H9 (cell line): ENCODE measurements at regions not wholly inside any gene's neighbourhood (a gene's known extent, or its start where the extent isn't known, plus 50 kb on each side); places are given as distances from the start of the nearest gene placed in this dataset.

Experiments used
- DNase-seq: peaks from one replicate; pipeline ENCODE4 v3.0.0-alpha.2; 2017
- H2AFZ ChIP-seq: one replicate; pipeline ENCODE4 v1.6.1; 2013; ENCODE audit warnings: mild to moderate bottlenecking, low read length, control low read depth, moderate library complexity
- H2AK5ac ChIP-seq: 2 replicates; pipeline ENCODE4 v1.6.1; 2013; ENCODE audit warnings: low read length, control low read depth, mixed read lengths; ENCODE audit not compliant: insufficient read length
- H2BK120ac ChIP-seq: one replicate; pipeline ENCODE4 v1.6.1; 2013; ENCODE audit warnings: low read depth, mild to moderate bottlenecking, low read length, control low read depth, inconsistent platforms; ENCODE audit not compliant: poor library complexity, severe bottlenecking
- H2BK12ac ChIP-seq: 2 replicates; pipeline ENCODE4 v1.6.1; 2013; ENCODE audit warnings: low read length, control low read depth, mixed read lengths, low read depth; ENCODE audit not compliant: insufficient read length
- H2BK15ac ChIP-seq: 2 replicates; pipeline ENCODE4 v1.6.1; 2013; ENCODE audit warnings: low read depth, low read length, control low read depth
- H2BK20ac ChIP-seq: one replicate; pipeline ENCODE4 v1.6.1; 2013; ENCODE audit warnings: low read depth, mild to moderate bottlenecking, low read length, control low read depth, inconsistent platforms; ENCODE audit not compliant: poor library complexity, severe bottlenecking
- H2BK5ac ChIP-seq: 2 replicates; pipeline ENCODE4 v1.6.1; 2013; ENCODE audit warnings: low read length, control low read depth, mixed read lengths; ENCODE audit not compliant: insufficient read length
- H3K14ac ChIP-seq: 2 replicates; pipeline ENCODE4 v1.6.1; 2013; ENCODE audit warnings: low read length, control low read depth; ENCODE audit not compliant: insufficient read depth
- H3K18ac ChIP-seq: 2 replicates; pipeline ENCODE4 v1.6.1; 2013; ENCODE audit warnings: low read depth, mild to moderate bottlenecking, mixed read lengths, low read length, control low read depth; ENCODE audit not compliant: insufficient read length
- H3K23ac ChIP-seq: 2 replicates; pipeline ENCODE4 v1.6.1; 2013; ENCODE audit warnings: low read length, control low read depth, mixed read lengths, low read depth; ENCODE audit not compliant: insufficient read length
- H3K23me2 ChIP-seq: 2 replicates; pipeline ENCODE4 v1.6.1; 2013; ENCODE audit warnings: low read depth, mild to moderate bottlenecking, mixed read lengths, low read length, control low read depth; ENCODE audit not compliant: insufficient read length, poor library complexity, severe bottlenecking
- H3K27ac ChIP-seq: 2 replicates; pipeline ENCODE4 v1.5.1; 2013; ENCODE audit warnings: low read length, control low read depth, mixed read lengths, low read depth; ENCODE audit not compliant: insufficient read length
- H3K27me3 ChIP-seq: 2 replicates; pipeline ENCODE4 v1.6.1; 2013; ENCODE audit warnings: low read length, control low read depth, inconsistent platforms; ENCODE audit not compliant: insufficient read depth
- H3K4ac ChIP-seq: 2 replicates; pipeline ENCODE4 v1.6.1; 2013; ENCODE audit warnings: low read depth, mild to moderate bottlenecking, control low read depth, inconsistent platforms, low read length, moderate library complexity
- H3K4me1 ChIP-seq: 2 replicates; pipeline ENCODE4 v1.6.1; 2013; ENCODE audit warnings: low read length, control low read depth, inconsistent platforms; ENCODE audit not compliant: insufficient read depth
- H3K4me2 ChIP-seq: 2 replicates; pipeline ENCODE4 v1.6.1; 2013; ENCODE audit warnings: low read length, control low read depth, mixed read lengths; ENCODE audit not compliant: insufficient read length, insufficient read depth
- H3K56ac ChIP-seq: 2 replicates; pipeline ENCODE4 v1.6.1; 2013; ENCODE audit warnings: low read depth, mild to moderate bottlenecking, mixed read lengths, low read length, control low read depth; ENCODE audit not compliant: insufficient read length
- H3K79me1 ChIP-seq: 2 replicates; pipeline ENCODE4 v1.6.1; 2013; ENCODE audit warnings: low read depth, mild to moderate bottlenecking, moderate library complexity, low read length, control low read depth, inconsistent platforms; ENCODE audit not compliant: insufficient read depth, poor library complexity, severe bottlenecking
- H3K79me2 ChIP-seq: 2 replicates; pipeline ENCODE4 v1.6.1; 2013; ENCODE audit warnings: low read length, control low read depth, inconsistent platforms; ENCODE audit not compliant: insufficient read depth
- H3K9ac ChIP-seq: 2 replicates; pipeline ENCODE4 v1.6.1; 2013; ENCODE audit warnings: low read length, control low read depth, mixed read lengths; ENCODE audit not compliant: insufficient read length; ENCODE audit errors: extremely low read depth
- H3K9me3 ChIP-seq: one replicate; pipeline ENCODE4 v1.6.1; 2013; ENCODE audit warnings: low read depth, low read length, inconsistent platforms; ENCODE audit not compliant: control insufficient read depth
- H3T11ph ChIP-seq: one replicate; pipeline ENCODE4 v1.6.1; 2013; ENCODE audit warnings: mild to moderate bottlenecking, low read length, control low read depth, inconsistent platforms
- H4K20me1 ChIP-seq: one replicate; pipeline ENCODE4 v1.6.1; 2013; ENCODE audit not compliant: control insufficient read depth, insufficient read length, insufficient read depth
- H4K5ac ChIP-seq: 2 replicates; pipeline ENCODE4 v1.6.1; 2013; ENCODE audit warnings: low read depth, mild to moderate bottlenecking, mixed read lengths, low read length, control low read depth; ENCODE audit not compliant: insufficient read length
- H4K8ac ChIP-seq: replicated peaks from 2 replicates; pipeline ENCODE4 v1.6.1; 2013; ENCODE audit warnings: low read length, control low read depth, mixed read lengths, low read depth; ENCODE audit not compliant: insufficient read length
- H4K91ac ChIP-seq: 2 replicates; pipeline ENCODE4 v1.6.1; 2013; ENCODE audit warnings: low read depth, mild to moderate bottlenecking, moderate library complexity, mixed read lengths, low read length, control low read depth; ENCODE audit not compliant: insufficient read length
- H3K27ac Mint-ChIP-seq, 3 experiments: 2 replicates in 2 of 3; 3 replicates in 1 of 3; pipeline ENCODE4 v1.8.0; 2020 to 2021; ENCODE audit warnings: mixed read lengths in 3 of 3, mild to moderate bottlenecking in 1 of 3, moderate library complexity in 1 of 3
- H3K27me3 Mint-ChIP-seq: 2 replicates; pipeline ENCODE4 v1.8.0; 2021; ENCODE audit warnings: low read depth, mild to moderate bottlenecking, moderate library complexity, mixed read lengths
- H3K36me3 Mint-ChIP-seq, 3 experiments: 2 replicates in 2 of 3; 3 replicates in 1 of 3; pipeline ENCODE4 v1.8.0; 2020 to 2021; ENCODE audit warnings: low read depth in 3 of 3, mixed read lengths in 3 of 3; ENCODE audit not compliant: insufficient read depth in 1 of 3
- H3K4me1 Mint-ChIP-seq, 2 experiments: 2 replicates each; pipeline ENCODE4 v1.8.0; 2020; ENCODE audit warnings: mixed read lengths in 2 of 2
- H3K4me3 Mint-ChIP-seq, 2 experiments: 2 replicates in 1 of 2; 3 replicates in 1 of 2; pipeline ENCODE4 v1.8.0; 2020 to 2021; ENCODE audit warnings: mild to moderate bottlenecking in 2 of 2, mixed read lengths in 2 of 2, moderate library complexity in 1 of 2
- H3K9me3 Mint-ChIP-seq, 2 experiments: 2 replicates in 1 of 2; 3 replicates in 1 of 2; pipeline ENCODE4 v1.8.0; 2020; ENCODE audit warnings: mild to moderate bottlenecking in 2 of 2, mixed read lengths in 2 of 2, moderate library complexity in 1 of 2
- WGBS: extraction: QIAGEN DNeasy Blood & Tissue Kit; methylation state at CpG from one replicate; pipeline ENCODE4 v1.1.7; 2013; ENCODE audit warnings: missing lambda C conversion rate, low lambda C conversion rate, mixed read lengths; ENCODE audit not compliant: insufficient read length; ENCODE audit errors: extremely low coverage; 5-methylcytosine and 5-hydroxymethylcytosine counted together
- TF ChIP-seq, protein P1 (sequence below): fragments of 200-600 bp; sonication (generic); conservative IDR thresholded peaks from 3 replicates; pipeline ENCODE4 v1.8.0; 2021; ENCODE audit warnings: antibody characterized with exemption, mild to moderate bottlenecking

- no peak overlapping the region for H3K14ac ChIP-seq
- H2AFZ ChIP-seq, result no peak overlapping the region
- no peak overlapping the region for H2BK12ac ChIP-seq
- no peak overlapping the region for H4K5ac ChIP-seq
- no peak overlapping the region for H3K4ac ChIP-seq
- Mint-ChIP-seq H3K4me1 (peaks cover 16 to 29% of the 10 kb centered on the region in 2 experiments), H3K4me3 (no peak overlapping the region), H3K36me3 (no peaks in the 10 kb centered on the region), H3K27ac (no peak overlapping the region), H3K27me3 (peaks cover 3% of the 10 kb centered on the region), H3K9me3 (no peaks in the 10 kb centered on the region; a peak in 1 of 5 replicates)
- H3K79me1 ChIP-seq, result no peaks in the 10 kb centered on the region
- no peak overlapping the region for H3K27ac ChIP-seq
- no peak overlapping the region for H3K18ac ChIP-seq
- H3K9me3 ChIP-seq, result no peaks in the 10 kb centered on the region
- no peak overlapping the region for H3K23ac ChIP-seq
- no peak overlapping the region for H2BK20ac ChIP-seq
- WGBS, result no CpG with 5 or more reads among the region's 9 CpGs
- no peak overlapping the region for H3T11ph ChIP-seq
- no peak overlapping the region for H3K56ac ChIP-seq
- no peak overlapping the region for H4K91ac ChIP-seq
- no peak overlapping the region for H2BK15ac ChIP-seq
- no peak overlapping the region for H3K4me2 ChIP-seq
- H3K4me1 ChIP-seq, result no peaks in the 10 kb centered on the region
- no peaks in the 10 kb centered on the region for H4K20me1 ChIP-seq
- no peak overlapping the region for H2BK5ac ChIP-seq
- no peak overlapping the region for H2AK5ac ChIP-seq
- no peak overlapping the region for H3K9ac ChIP-seq
- no peaks in the 10 kb centered on the region for H3K79me2 ChIP-seq
- H3K27me3 ChIP-seq, result no peaks in the 10 kb centered on the region
- no peak overlapping the region for H4K8ac ChIP-seq
- TF ChIP-seq, protein P1, sequence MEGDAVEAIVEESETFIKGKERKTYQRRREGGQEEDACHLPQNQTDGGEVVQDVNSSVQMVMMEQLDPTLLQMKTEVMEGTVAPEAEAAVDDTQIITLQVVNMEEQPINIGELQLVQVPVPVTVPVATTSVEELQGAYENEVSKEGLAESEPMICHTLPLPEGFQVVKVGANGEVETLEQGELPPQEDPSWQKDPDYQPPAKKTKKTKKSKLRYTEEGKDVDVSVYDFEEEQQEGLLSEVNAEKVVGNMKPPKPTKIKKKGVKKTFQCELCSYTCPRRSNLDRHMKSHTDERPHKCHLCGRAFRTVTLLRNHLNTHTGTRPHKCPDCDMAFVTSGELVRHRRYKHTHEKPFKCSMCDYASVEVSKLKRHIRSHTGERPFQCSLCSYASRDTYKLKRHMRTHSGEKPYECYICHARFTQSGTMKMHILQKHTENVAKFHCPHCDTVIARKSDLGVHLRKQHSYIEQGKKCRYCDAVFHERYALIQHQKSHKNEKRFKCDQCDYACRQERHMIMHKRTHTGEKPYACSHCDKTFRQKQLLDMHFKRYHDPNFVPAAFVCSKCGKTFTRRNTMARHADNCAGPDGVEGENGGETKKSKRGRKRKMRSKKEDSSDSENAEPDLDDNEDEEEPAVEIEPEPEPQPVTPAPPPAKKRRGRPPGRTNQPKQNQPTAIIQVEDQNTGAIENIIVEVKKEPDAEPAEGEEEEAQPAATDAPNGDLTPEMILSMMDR, result no peak
- H3K23me2 ChIP-seq, result no peaks in the 10 kb centered on the region
- no peak for DNase-seq
- no peak overlapping the region for H2BK120ac ChIP-seq
Observed at GRCh38 chr22:44390613-44390970, 77.8 kb upstream of the SHISAL1 start.
